ENCODE measurements at regions not wholly inside any gene's neighbourhood (a gene's known extent, or its start where the extent isn't known, plus 50 kb on each side); places are given as distances from the start of the nearest gene placed in this dataset.

- Histone ChIP-seq H3K27me3 (ENCODE audit: insufficient read depth) (no peaks in the 10 kb centered on the region), H2AFZ (ENCODE audit: low read depth) (no peak overlapping the region), H3K79me2 (ENCODE audit: insufficient read depth) (no peaks in the 10 kb centered on the region), H3K36me3 (replicated peaks in 1 of 2; ENCODE audit: control insufficient read depth in 1 of 2, insufficient read depth in 2 of 2, low read length in 1 of 2) (no peaks in the 10 kb centered on the region), H3K9me3 (no peaks in the 10 kb centered on the region), H3K4me2 (no peak overlapping the region), H3K27ac (ENCODE audit: low read depth in 2 of 2, low read length in 1 of 2) (no peak overlapping the region), H3F3A (replicated peaks; ENCODE audit: insufficient read depth) (no peaks in the 10 kb centered on the region), H4K20me1 (ENCODE audit: insufficient read depth) (no peaks in the 10 kb centered on the region), H3K9me2 (no peaks in the 10 kb centered on the region), H3K4me1 (ENCODE audit: control insufficient read depth in 1 of 2, insufficient read depth in 2 of 2, low read depth in 1 of 2, low read length in 1 of 2) (peaks cover 0 to 3% of the 10 kb centered on the region in 2 experiments; a peak in 1 of 4 replicates), H3K9ac (no peak overlapping the region), H3K4me3 (ENCODE audit: low read depth in 2 of 2, low read length in 1 of 2) (no peak overlapping the region)
- WGBS (ENCODE audit: low lambda C conversion rate), result 44% methylated on average over 3 of the region's 3 CpGs
- POLR2A ChIA-PET, result no interaction called here
- TF ChIP-seq NFIC (IDR thresholded peaks at IDR 0.05; ENCODE audit: borderline replicate concordance) (no peak), FOXM1 (IDR thresholded peaks at IDR 0.05; ENCODE audit: low read depth) (no peak), YY1 (IDR thresholded peaks at IDR 0.05; ENCODE audit: low read depth) (no peak), TCF12 (IDR thresholded peaks at IDR 0.05) (no peak), RCOR1 (IDR thresholded peaks at IDR 0.05; ENCODE audit: low read length) (no peak), PBX3 (IDR thresholded peaks at IDR 0.05) (no peak), IRF3 (IDR thresholded peaks at IDR 0.05; ENCODE audit: low read depth, low read length) (no peak), GABPA (IDR thresholded peaks at IDR 0.05; ENCODE audit: low read depth) (no peak), RAD21 (IDR thresholded peaks at IDR 0.05; ENCODE audit: low read length) (no peak), TAF1 (IDR thresholded peaks at IDR 0.05; ENCODE audit: borderline replicate concordance, low read depth, low read length) (no peak), EP300 (IDR thresholded peaks at IDR 0.05; ENCODE audit: borderline replicate concordance in 1 of 2, low read depth in 1 of 2, low read length in 1 of 2) (no peak), GATA2 (CRISPR knock-in tag; IDR thresholded peaks at IDR 0.05) (no peak), MEF2A (IDR thresholded peaks at IDR 0.05; ENCODE audit: borderline replicate concordance, low read depth) (no peak), TEAD4 (IDR thresholded peaks at IDR 0.05; ENCODE audit: borderline replicate concordance, insufficient read depth) (no peak), POLR2AphosphoS5 (IDR thresholded peaks at IDR 0.05; ENCODE audit: low read depth, low read length) (no peak), CTCF (IDR thresholded peaks at IDR 0.05) (no peak)
- DNase-seq, result no peak
- CTCF ChIA-PET, result interaction anchor here (1.5 kb wide), 1 partner anchor 16 kb away, joined by 3 read pairs; no protein-coding TSS in a partner anchor
Observed at GRCh38 chr3:182568876-182569275, 224.4 kb upstream of the ATP11B start.

Data from SK-N-SH (cell line).